GM12873 (cell line): ENCODE measurements at regions not wholly inside any gene's neighbourhood (a gene's known extent, or its start where the extent isn't known, plus 50 kb on each side); places are given as distances from the start of the nearest gene placed in this dataset.

Source experiments
- TF ChIP-seq, protein P1 (sequence below): IDR thresholded peaks from 2 replicates; pipeline ENCODE4 v1.5.1; 2012; ENCODE audit warnings: low read depth, mild to moderate bottlenecking, moderate library complexity, low read length, control low read depth; ENCODE audit not compliant: insufficient read depth; ENCODE audit errors: missing control alignments

DNA sequence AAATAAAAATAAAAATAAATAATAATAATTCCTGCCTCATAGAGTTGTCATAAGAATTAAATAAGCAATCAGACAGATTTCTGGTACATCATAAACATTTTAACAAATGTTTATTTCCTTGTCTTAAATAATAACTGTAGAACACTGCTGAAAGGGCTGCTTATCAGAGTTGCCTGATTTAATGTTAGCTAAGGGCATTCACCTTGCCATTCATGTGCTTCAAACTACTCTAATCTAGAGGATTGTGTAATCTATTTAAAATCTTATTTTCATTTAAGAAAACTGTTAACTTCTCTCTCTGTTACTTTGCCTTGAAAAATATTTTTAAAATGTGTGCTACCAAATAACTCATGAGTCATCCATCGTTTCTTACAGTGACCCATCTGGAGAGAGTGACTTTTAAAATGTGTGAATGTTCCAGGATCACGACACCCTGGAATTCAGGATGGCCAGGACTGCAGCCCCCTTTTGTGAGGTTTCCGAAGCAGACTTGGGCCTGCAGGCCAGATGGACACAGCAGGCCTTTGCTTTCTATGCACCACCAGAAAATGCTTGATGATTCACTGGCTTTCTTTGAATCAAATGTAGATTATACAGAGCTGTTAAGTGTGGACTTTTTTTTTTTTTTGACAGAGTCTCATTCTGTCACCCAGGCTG lies 109.1 kb upstream of the TNS3 start:
- TF ChIP-seq, protein P1, sequence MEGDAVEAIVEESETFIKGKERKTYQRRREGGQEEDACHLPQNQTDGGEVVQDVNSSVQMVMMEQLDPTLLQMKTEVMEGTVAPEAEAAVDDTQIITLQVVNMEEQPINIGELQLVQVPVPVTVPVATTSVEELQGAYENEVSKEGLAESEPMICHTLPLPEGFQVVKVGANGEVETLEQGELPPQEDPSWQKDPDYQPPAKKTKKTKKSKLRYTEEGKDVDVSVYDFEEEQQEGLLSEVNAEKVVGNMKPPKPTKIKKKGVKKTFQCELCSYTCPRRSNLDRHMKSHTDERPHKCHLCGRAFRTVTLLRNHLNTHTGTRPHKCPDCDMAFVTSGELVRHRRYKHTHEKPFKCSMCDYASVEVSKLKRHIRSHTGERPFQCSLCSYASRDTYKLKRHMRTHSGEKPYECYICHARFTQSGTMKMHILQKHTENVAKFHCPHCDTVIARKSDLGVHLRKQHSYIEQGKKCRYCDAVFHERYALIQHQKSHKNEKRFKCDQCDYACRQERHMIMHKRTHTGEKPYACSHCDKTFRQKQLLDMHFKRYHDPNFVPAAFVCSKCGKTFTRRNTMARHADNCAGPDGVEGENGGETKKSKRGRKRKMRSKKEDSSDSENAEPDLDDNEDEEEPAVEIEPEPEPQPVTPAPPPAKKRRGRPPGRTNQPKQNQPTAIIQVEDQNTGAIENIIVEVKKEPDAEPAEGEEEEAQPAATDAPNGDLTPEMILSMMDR = no peak

- TF ChIP-seq, protein P1 = no peak
Measured at GRCh38 chr7:47689558-47689957, 107.6 kb upstream of the TNS3 start.

DNA sequence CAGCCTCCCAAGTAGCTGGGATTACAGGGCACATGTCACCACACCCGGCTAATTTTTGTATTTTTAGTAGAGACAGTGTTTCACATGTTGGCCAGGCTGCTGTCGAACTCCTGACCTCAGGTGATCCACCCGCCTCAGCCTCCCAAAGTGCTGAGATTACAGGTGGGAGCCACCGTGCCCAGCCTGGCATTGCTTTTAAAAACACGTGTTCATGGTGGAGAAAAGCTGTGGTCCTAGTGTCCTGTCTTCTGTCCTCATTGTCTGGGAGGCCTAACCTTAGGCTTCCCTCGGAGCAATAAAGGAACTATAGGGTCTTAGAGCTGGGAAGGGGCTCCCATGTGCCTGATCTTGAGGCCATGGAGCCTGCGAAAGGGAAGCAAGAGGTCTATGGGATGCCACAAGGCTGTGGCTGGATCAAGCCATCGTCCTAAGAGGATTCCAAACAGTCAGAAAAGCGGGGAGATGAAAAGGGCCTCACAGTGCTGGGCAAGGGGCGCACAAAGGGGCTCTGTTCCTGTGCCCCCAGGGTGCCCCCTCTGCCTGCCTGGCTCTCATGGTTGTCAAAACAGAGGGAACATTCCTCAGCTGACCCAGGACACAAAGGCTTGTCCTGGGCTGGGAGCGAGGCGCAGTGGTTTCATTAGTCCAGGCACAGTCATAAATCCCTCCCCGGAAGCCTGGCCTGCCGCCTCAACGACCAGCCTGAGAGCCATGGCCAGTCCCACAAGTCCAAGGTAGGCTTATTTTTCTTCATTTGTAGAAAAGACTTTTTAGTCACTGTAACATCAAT lies 106.6 kb upstream of the TNS3 start:
- TF ChIP-seq, protein P1 = no peak

- TF ChIP-seq, protein P1 = no peak
Measured at GRCh38 chr7:47685712-47686376, 103.9 kb upstream of the TNS3 start.

DNA sequence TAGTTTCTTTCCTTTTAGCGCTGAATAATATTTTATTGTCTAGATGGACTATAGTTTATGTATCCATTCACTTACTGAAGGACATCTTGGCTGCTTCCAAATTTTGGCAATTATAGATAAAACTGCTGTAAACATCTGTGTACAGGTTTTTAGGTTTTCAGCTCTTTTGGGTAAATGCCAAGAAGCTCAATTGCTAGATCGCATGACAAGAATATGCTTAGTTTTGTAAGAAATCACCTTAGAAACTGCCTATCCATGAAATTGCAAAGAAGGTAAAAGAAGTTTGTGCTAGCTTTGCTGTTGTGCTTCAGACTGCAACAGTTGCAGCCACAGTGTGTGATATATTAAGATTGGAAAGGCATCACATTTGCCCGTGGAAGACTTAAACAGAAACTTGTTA lies 103.2 kb upstream of the TNS3 start:
- TF ChIP-seq, protein P1 = no peak

GRCh38 chr7:47684728-47685127 lies 102.8 kb upstream of the TNS3 start:
- TF ChIP-seq, protein P1 = no peak

DNA sequence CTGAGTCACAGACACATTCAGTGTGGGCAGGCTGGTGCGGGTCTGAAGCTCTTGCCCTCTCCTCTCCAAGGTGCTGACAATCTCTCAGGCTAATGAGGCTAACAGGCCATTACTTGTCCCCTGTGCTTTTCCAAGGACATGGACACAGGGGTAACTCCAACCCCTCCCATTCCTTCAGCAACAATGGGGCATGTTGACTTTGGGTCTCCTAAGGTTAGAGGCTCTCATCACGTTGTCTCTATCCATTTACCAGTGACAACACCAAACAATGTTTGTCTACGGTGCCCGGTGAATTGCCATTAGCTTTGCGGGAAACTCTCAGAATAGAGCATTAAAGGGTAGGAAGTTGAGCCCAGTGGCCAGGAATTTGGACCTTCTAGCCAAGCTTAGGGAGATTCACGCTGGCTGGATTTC lies 101.6 kb upstream of the TNS3 start:
- TF ChIP-seq, protein P1 = no peak
